Fibroblast of skin of abdomen (primary cell): ENCODE measurements at regions not wholly inside any gene's neighbourhood (a gene's known extent, or its start where the extent isn't known, plus 50 kb on each side); places are given as distances from the start of the nearest gene placed in this dataset.
"Not testable (repeated sequence)": the region's sequence is repeated elsewhere in the genome, so short reads cannot be mapped to it uniquely, and the experiment has no call there.

Source experiments
- DNase-seq: peaks from one replicate; pipeline ENCODE4 v3.0.0-alpha.2; 2013

DNA sequence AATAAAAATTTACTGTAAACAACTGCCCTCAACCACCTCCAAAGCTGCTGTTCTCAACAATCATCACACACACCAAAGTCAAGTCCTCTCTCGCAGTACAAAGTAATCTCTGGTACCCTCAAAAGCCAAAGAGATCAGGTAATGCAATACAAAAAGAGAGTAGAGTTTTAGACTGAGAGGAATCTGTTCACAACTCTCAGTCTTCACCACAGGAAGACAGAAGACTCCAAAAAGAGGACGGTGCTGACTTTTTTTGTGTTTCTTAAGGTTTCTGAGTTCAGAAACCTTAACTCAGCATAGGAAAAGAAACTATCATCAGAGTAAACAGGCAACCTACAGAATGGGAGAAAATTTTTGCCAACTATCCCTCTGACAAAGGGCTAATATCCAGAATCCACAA is 1072.3 kb upstream of the DIAPH2 start:
- DNase-seq = no peak

DNA sequence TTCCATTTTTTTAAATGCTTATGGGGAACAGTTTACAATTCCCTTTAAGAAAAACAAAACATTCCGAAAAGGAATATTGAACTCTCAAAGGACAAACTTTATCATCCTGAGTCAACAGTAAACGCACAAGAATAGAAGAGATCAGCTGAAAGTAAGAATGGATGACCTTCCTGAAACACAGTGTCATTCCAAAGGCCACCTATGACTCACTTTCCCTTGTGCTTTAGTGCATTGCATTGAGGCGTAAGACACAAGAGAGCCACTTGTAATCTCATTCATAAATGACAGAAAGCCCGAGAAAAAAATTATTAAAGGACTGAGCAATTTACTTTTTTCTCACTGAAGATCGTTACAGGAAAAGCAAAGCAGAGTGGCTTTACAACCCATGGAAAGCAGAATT is 1062.4 kb upstream of the DIAPH2 start:
- DNase-seq = no peak

DNA sequence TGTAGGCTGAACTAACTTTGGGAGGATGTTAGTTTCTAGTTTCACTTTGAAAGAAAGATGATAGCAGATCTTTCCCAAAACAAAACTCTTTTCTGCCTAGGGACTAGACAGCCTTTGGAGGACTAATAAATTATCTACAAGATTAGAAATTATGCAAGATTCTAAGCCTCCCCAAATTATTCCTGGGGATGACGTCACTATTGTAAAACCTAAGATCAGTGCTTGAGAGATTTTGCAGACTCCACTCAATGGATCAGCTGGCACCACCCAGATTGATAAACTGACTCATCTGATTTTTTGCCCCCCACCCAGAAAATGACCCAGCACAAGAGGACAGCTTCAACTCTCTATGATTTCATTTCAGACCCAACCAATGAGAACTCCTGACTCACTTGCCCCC is 1057.9 kb upstream of the DIAPH2 start:
- no peak for DNase-seq

DNA sequence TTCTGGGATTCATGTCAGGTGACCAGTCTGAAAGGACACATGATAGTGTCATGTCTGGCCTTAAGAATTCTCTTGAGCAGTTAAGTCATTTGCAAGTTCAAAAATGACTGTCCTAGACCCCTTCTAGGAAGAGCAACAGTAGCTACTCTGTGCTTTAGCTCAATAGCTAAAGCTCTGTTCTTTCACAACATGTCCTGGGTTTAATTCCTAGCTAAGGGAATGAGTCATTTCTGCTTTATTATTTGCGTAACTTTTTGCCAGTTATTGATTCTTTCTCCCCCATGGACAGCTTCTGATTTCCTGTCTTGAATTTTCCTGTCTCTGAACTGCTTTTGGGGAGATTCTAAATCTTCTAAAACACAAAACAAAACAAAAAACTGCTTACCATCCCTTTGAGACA is 1055.8 kb upstream of the DIAPH2 start:
- DNase-seq = no peak

DNA sequence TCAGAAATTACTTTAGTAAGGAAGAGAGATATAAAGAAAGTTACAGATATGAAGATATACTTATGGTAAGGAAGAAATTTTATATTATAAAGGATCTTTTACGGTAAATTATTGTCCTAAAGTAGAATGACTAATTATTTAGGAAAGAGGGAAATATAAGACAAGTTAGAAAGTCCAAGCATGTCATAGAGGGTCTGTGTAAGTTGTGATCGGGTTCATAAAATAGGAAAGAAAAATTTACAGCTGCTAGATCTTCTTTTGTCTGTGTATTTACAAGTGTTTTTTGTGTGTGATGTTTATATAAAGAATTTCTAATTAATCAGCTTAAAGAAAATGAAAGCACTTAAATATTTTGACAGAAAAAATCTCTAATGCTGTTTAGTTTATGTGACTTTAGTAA is 1054.9 kb upstream of the DIAPH2 start:
- DNase-seq = no peak

DNA sequence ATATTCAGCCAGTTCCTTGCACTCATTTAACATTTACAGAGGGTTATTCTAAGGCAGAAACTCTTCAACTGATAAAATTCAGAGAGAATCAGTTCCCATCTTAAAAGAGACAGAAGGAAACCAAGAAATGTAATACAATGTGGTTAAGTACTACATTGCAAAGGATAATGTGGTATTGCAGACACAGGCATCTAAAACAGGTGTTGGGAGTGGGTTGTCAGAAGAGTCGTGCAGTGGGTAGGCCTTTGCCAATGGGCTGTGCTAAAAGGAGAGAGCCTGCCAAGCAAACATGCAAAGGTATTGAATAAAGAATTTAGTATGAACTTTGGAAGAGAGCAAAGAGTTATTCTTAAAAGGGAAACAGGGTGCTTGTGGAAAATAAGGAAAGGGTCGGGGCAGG is 1044.4 kb upstream of the DIAPH2 start:
- DNase-seq = no peak

DNA sequence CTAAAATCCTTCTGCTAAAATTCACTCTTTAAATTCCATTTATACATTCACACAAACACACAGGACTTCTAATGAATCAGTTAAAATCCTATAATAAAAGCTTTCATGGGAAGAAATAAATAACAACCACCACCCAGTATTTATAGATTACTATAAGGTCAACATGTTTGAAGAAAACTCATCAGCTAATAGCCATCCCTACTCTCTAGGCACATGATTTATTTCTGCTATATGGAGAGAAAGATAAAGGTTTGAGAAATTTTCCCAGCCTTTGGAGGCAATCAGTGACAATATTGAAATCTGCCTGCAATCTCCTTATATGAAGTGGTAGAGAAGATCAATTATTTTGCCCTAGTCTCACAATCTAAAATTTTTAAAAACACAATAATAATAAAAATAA is 1038.9 kb upstream of the DIAPH2 start:
- DNase-seq = no peak

DNA sequence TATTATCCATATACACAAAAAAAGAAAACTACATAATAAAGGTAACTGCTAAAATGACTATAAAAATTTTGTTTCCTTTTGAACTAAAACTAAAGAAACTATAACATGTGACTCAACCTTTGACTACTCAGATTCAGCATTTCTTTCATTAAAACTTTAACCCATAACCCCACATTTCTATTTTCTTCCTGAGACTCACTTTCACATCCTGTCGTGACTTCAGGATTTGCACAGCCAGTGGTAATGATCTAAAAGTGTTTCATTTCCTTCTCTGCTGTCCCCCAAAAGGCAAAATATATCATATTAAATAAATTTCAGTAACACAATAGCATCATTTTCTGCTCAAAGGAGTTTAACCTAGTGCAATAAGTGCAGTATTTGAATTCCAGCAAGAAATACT is 1022.4 kb upstream of the DIAPH2 start:
- no peak for DNase-seq

DNA sequence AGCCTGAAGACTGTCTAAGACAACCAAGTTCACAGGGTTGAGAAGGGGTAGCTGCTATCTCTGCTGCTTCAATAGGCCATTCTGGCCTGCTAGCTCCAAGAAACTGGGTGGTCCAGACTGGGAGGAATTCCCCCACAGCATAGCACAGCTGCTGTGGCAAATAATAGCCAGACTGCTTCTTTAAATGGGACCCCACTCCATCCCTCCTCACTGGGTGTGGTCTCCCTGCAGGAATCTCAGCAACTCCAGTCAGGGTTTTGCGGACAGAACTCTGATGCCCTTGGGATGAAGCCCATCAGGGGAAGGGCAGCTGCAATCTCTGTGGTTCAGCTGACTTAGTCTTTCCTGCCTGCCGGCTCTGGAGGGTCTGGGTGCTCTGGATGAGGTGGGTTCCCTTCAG is 1018.6 kb upstream of the DIAPH2 start:
- DNase-seq = no peak

DNA sequence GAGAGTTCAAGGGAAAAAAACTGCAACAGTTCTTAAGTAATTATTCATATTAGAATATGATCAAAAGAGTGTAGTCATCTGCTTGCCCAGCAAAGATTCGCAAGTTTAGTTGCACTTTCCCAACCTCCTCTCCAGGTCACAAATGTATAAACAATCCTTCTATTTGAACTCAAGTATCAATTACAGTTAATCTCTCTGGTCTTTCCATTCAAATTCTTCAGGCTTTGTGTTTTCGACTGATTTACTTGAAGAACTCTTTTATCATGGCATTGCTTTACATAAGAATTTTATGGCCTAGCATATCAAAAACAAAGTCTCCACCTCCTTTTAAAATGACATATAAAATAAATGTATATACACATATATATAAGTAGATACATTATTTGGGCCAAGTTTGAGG is 1009.6 kb upstream of the DIAPH2 start:
- no peak for DNase-seq

DNA sequence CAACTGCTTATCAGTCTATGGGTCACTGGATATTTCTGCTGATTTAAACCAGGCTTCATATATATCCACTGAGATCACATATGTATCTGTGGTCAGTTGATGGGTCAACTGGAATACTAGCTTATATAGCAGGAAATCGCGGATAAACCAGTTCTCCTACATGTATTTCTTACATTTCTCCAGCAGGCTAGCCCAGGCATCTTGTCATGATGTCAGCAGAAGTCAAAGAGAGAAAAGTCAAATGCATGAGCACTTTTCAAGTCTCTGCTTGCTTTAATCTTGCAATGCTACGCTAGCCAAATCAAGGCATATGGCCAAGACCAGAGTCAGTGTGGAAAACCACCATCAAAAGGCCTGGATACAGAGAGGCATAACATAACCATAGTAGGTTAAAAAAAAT is 1008.8 kb upstream of the DIAPH2 start:
- DNase-seq = no peak

DNA sequence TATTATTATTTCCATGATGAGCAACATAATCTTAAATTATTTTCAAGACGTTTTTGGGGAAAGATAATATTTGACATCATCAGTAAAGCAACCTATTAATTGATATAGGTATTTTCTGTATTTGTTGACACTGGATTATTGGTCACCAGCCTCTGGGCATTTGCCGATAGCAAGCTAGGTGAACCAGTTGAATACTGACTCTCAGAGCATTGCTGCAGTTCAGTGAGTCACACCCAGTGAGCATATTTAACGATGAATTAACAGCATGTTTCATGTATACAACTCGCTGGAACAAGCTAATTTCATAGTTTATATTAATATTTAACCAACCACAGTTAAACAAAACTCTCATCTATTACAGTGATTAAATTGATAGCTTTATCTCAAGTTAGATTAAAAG is 1006.0 kb upstream of the DIAPH2 start:
- DNase-seq = no peak

DNA sequence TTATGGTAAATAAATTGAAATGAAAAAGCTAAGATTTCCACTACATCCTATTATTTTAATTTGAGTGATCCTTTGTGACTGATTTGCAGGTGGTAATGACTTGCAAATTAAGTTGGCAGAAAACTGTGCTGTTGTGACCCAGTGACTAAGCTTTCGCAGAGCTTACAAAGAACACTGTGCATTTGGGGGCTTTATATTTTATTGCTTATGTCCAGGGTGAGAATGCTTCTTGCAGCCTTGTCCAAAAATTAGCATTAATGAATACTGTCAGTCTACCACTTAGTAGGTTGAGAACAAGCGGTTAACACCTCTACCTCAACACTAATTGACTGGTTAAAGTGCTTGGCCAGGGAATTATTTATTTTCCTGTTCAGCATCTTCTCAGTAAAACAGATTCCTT is 991.3 kb upstream of the DIAPH2 start:
- DNase-seq = no peak

DNA sequence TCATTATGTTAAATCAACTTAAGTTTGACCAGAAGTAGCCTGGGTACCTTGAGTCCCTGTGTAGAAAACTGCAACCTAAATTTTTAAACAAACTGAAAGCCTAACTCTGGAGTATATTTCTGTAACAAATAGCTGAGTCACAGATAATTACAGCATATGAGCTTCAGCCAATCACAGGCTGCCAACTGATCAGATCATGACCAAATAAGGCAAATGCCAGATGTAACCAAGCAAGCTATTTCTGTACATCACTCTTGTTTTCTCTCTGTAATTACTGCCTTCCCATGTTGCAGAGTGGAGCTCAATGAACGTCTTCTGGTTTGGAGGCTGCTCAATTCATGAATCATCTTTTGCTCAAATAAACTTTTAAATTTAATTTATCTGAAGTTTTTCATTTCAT is 980.9 kb upstream of the DIAPH2 start:
- DNase-seq = no peak

DNA sequence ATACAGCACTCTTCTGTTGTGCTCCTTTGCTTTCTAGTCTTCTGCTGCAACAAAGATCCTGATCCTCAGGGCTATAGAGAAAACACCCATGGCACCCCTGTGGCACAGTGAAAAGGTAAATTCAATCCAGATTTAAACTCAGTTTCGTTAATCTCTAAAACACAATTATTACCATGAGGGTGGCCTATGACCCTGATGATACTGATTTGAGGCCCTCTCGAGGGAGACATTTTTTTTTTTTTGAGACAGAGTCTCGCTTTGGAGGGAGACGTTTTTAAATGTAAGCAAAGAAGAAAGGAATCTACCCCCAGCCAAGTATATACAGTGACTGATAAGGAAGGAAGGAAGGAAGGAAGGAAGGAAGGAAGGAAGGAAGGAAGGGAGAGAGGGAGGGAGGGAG is 967.8 kb upstream of the DIAPH2 start:
- no peak for DNase-seq

DNA sequence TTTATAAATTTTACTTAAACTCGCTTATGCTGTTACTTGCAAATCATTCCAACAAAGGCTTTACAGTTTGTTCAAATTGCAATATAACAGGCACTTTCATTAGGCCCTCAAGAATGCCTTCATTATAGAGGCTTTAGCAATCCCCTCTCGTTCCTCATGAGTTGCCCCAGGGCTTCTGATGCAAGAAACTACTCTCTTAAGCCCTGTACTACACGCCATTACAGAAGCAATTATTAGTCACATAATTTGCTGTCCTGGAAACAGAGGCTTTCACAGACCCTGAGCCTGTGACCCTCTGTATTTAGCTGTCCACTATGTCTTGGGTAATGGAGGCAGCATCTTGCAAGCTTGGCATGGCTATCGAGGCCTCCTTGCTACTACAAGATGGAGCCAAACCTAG is 965.9 kb upstream of the DIAPH2 start:
- DNase-seq = no peak

DNA sequence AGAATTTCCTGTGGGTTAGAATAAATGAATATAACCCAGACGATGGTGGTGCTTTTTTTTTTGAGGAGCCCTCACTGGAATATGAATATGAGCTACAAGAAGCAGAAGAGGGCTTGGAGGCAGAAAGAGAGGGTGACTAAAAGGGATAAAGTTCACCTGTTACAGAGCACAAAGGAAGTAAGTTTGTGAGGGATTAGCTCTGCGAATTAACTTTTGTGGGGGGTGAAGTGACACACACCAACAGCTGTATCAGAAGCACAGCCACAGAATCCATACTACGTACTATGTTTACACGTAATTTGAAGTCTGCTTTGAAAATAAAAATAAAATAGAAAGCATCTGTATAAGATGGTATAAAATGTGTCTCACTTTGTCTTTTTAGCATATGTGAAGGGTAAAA is 963.6 kb upstream of the DIAPH2 start:
- DNase-seq = no peak

DNA sequence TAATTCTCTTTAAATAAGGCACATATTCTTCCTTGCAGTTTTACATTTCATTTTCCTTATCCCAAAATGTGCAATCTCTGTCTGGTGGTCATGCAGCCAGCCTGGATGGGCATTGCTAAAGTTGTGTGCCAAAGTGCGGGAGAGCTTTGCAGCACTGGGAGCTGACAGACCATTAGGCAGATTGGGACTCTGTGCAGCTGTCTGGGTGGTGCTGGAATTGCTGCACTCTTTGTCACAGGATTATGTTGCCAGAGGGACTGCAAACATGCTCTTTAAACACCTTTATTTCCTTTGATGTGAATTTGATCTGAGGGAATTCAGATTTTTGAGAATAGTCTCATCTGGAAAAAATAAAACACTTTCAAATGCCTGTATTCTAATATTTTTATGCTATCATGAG is 956.2 kb upstream of the DIAPH2 start:
- DNase-seq = no peak

DNA sequence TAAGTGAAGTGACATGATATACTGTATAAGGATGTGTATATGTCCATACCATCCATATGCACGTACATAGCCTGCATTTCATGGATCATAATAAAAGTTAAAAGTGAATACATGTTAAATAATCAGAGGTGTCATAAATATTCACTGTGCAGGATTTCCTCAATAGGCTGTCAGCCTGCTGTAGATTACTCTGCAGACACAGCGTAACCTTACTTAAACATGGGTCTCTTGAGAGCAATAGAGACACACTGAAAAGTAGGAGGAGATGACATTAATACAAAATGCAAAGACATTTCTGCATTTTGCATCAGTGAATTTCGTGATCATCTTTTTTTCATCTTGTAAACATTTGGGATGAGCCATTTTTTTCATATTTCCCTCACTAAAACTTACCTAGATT is 955.2 kb upstream of the DIAPH2 start:
- DNase-seq = no peak

DNA sequence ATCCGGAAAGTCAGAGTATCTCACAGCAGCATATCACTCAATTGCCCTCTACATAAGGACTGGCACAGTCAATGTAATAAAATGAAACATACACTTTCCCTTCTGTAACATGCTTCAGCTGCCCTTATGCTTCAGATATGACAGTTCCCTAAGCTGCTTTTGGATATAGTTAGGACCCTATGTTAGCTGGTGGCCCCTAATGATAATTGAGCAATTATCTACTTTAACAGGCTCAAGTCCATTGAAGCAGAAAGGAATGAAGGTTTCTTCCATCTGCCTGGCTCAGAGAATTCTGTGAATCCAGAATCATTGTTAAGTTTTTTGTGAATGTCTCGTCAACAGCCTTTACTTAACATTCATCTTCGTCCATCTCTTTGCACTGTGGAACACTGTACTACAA is 951.2 kb upstream of the DIAPH2 start:
- no peak for DNase-seq

DNA sequence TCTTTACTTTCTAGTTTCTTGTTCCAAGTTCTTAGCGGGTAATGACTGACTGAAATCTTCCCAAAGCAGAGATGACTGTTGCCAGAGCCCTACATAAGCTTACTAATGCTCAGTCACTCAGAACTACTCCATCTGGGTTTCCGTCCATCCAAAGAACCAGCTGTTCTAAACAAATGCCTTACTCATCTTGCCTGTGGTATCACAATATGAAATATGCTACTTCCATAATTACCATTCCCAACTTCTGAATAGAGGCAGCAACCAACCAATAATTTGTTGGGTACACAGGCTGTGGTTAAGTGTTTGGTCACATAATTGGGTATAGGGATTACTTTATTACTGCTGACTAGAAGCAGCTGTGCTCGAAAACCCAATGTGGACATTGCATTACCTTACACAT is 930.2 kb upstream of the DIAPH2 start:
- DNase-seq = no peak

DNA sequence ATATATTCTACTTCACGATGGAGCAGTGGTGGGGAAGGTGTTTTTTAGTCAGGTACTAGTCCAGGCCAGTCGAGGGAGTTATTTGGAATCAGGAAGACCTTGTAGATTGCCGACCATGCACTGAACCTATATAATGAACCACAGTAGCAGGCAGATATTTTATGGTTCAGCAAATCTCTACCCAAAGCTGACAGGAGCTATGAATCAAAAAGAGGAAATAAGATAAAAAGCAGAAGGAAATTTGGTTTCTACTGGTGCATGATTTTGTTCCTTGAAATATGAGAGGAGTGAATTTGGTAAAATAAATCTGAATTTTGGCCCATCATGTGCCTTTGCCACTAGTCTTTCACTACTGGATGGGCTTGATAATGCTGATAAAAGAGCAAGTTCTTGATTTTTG is 924.3 kb upstream of the DIAPH2 start:
- DNase-seq = no peak

DNA sequence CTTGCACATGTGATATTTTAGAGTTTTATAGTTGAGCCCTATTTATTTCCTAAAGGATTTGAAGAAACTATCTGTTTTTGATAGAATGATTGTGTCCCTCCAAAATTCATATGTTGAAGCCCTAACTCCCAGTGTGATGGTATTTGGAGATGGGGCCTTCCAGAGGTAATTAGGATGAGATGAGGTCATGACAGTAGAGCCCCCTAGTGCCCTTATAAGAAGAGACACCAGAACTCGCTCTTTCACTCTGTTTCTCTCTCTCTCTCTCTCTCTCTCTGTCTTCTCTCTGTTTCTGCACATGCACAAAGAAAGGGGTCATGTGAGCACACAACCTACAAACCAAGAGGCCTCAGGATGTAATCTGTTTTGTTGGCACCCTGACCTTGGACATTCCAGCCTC is 921.9 kb upstream of the DIAPH2 start:
- DNase-seq = no peak

DNA sequence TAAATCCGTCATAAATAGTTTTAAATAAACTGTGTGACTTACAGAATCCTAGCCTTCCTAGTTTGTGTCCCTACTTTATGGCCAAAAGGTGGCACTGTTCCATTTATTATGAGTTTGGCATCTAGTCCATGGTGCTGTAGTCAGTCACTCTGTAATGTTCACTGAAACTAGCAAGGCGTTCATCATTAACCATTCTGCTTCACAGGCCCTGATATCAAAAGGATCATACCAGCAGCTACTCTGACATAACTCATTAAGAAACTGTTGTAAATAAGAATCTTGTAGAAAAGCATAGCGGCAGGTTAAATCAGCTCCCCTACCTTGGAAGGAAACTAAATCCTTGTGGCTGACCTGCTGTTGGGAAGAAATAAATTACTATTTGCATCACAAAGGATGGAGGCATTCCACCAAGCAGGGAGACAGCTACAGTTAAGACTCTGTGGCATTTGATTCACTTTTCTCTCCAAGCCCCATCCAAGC is 919.6 kb upstream of the DIAPH2 start:
- DNase-seq = peak; percentile 0

DNA sequence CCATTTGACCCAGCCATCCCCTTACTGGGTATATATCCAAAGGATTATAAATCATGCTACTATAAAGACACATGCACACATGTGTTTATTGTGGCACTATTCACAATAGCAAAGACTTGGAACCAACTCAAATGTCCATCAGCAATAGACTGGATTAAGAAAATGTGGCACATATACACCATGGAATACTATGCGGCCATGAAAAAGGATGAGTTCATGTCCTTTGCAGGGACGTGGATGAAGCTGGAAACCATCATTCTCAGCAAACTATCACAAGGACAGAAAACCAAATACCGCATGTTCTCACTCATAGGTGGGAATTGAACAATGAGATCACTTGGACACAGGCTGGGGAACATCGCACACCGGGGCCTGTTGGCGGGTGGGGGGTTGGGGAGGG is 913.4 kb upstream of the DIAPH2 start:
- not testable (repeated sequence) for DNase-seq

DNA sequence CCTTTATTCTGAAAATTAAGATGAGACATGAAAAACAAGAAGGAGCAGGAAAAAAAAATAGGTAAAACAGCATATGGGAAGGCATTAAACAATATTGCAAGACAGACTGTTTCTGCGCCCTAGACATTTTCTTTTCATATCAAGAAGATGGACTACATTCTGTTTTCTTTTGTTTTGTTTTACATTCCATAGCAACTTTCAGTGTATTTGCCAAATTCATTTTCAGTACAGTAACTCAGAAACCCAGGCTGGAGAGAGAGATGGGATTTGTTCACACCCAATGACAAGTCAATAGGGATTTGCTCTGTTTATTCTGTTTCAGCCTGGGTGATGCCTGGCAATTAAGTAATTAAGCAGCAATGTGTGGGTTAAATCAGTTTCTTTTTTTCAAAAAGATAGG is 892.8 kb upstream of the DIAPH2 start:
- DNase-seq = no peak
